NCI-H187 (cell line): ENCODE measurements at regions not wholly inside any gene's neighbourhood (a gene's known extent, or its start where the extent isn't known, plus 50 kb on each side); places are given as distances from the start of the nearest gene placed in this dataset.

Experiments
- DNase-seq, 2 experiments: peaks; one replicate each; lab custom pipeline; 2025; lab: John Stamatoyannopoulos, UW

DNA sequence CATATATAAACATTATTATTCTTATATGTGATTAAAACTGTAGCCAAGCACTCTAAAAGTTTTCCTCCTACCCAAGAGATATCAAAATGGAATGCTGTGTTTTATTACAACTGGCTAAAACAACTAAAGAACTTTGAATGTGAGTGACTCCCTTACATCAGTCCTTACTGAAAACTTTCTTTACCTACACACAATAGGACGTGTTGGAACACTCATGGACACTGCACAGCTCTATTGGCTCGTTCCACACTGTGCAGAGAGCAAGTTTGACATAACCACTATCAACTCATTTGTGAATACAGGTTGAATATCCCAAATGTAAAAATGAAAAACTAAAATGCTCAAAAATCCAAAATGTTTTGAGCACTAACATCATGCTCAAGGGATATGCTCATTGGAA is 650.6 kb downstream of the SLC4A3 start:
- no peak for DNase-seq

DNA sequence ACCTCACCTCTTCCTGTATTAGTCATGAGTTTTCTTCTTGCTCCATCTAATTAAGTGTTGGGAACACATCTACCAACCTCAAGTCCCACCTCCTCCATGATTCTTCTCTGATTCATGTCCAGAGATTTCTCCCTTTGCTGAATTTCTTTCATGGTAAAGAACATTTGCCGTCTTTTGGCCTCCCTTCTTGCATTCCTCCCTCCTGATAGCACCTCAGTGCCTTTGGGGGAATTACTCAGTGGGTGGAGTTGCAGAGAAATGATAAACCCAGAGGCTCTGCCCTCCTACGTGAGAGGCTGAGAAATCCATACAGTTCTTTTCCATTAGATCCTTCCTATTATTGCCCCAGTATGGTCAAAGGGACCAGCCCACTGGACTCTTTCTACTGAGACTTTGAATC is 651.9 kb downstream of the SLC4A3 start:
- DNase-seq = no peak

DNA sequence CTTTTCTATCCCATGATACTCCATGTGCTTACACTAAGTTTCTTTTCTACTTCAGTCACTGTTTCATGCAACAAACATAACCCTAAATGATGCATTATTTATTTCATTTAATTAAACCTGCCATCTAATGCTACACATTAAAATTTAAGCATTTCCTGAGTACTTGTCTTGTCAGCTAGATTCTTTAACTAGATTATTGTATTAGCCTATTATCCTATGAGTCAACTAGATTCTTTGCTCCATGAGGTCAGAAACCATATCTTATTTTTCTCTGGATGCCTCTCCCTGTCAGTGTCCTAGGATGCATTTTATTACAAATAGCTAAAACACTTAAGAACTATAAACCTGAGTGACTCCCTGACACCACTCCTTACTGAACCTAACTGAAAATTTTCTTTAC is 652.4 kb downstream of the SLC4A3 start:
- no peak for DNase-seq

DNA sequence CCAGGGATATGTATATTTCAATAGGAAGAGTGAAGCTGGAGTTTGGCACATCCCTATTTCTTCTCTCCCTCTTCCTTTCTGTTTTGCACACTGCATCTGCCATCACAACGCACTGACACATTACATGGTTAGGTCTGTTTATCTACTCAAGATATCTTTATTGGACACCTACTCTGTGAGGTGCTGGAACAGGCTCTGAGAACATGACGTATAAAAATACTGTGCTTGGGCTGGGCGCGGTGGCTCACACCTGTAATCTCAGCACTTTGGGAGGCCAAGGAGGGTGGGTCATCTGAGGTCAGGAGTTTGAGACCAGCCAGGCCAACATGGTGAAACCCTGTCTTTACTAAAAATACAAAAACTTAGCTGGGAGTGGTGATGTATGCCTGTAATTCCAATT is 653.3 kb downstream of the SLC4A3 start:
- DNase-seq = no peak

DNA sequence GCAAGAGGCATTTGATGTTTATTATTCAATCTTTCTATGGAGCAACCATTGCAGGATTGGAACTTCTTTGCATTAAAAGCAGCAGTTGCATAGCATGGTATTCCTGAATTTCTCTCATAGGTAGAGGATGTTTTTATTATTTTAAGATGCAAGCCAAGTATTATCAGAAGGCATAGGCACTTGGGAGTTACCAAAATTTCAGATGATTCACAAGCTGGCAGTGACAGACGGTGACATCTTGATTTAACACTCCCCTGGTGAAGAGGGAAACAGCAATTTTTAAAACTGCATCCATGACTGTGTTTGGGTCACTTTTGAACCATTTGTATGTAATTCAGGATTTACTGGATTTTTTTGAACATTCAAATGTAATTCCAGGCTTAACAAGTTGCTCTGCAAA is 654.3 kb downstream of the SLC4A3 start:
- no peak for DNase-seq

DNA sequence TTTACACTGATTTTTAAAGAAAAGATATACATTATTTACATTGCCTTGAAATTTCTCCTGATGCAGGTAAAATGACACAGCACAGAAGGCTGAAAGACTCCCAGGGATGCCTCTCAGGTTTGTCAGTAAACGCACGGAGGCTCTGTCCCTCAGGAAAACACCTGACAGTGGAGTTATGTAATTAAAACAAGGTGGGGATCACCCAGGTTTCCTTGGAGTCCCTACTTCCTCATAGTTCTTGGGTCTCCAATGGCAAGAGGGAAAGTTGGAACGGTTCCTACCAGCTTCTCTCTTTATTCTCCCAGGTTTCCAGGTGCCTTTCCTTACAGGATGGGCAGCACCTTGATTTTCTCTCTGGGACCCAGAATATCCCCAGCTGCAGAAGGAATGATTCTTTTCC is 654.8 kb downstream of the SLC4A3 start:
- DNase-seq = no peak

DNA sequence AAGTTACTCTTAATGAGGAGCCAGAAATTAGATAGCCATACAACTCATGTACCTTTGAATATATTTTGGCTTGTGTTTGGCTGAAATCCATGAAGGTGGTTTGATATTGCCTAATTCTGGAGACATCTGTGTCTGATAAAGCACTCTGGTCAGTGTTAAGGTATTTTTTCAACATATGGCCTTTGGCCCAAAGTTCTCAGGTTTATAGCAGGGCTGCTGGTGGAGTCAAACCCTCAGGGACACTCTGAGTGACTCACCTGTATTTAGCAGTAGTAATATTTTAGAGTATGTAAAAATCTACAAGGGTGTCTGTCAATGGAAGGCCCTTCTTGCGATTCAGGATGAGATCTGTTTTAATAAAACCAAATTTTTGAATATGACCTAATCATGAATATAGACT is 666.5 kb downstream of the SLC4A3 start:
- DNase-seq = no peak

DNA sequence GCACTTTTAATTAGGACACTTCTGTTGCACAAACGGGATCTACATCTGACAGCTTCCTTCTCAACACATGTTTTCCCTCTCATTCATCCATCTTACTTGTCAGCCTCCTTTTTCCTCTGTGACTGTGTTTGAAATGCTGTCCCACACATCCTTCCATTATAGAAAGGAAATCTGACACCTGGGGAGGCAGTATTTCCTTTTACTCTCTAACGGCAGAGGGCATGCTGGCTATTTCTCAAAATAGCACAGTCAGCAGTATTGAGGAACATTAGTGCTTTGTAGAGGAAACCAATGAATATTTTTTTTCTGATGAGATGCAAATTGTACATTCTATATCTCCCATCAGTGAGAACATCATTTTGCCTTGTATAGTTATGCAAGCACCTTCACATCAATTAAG is 668.7 kb downstream of the SLC4A3 start:
- DNase-seq = no peak

DNA sequence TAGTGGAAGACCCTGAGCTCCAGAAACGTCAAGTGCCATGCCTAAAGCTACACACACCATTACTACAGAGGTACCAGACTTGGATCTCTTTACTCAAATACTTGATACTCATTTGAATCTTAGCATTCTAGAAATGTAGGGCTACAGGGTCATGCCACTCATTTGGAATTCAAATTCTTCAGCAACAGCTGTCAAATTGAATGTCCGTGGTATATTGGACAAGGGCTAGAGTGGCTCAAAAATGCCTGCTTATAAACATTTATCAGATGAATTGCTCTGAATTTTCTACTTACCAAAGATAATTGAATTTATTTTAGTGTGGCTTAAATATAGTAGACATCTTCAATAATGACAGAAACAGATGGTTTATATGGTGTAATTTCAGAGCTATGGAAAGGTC is 669.7 kb downstream of the SLC4A3 start:
- DNase-seq = no peak

DNA sequence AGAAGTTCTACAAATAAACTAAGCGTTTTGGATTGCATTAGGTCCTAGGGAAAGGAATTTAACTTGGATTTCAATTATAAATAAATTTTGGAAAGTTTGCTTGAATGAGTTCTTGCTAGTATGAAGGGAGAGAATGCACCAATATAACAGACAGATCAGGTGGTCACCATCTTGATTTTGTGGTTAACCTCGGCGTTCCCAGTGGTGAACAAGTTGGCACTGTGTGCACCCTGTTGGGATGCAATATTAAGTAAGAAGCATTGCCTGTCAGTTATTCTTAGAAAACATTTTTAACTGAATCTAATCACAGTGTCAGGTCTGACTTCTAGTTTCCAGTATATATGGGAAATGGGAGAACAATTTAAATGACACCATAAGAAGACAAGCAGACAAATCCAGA is 673.4 kb downstream of the SLC4A3 start:
- no peak for DNase-seq

DNA sequence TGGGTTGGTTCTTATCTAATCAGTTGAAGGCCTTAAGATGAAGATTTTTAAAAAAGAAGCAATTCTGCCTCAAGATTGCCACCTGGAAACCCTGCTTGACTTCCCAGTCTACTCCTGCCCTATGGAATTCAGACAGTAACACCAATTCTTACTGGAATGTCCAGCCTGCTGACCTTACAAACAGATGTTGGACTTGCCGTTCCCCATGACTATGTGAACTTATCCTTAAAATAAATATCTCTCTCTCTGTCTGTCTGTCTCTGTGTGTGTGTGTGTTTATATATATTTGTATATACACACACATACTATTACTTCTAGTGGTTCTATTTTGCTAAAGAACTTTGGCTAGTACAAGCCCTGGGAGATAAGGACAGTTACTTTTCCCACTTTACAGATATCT is 675.3 kb downstream of the SLC4A3 start:
- DNase-seq = no peak

DNA sequence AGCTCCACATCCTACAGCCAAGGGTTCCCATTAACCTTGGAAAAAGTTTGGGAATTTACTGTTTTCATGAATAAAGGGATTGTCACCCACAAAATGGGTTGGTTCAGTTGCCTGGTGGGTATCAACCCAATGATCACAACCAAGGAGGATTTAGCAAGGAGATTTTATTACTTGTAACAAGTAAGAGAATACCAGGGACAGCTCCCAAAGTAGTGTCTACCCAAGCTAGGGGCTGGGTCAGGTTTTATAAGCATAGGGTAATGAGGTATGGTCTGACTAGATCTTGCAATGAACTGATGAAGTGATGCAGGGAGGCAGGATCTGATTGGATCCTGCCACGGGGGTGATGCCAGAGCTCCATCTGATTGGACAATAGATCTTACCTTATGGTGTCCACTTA is 681.8 kb downstream of the SLC4A3 start:
- no peak for DNase-seq

DNA sequence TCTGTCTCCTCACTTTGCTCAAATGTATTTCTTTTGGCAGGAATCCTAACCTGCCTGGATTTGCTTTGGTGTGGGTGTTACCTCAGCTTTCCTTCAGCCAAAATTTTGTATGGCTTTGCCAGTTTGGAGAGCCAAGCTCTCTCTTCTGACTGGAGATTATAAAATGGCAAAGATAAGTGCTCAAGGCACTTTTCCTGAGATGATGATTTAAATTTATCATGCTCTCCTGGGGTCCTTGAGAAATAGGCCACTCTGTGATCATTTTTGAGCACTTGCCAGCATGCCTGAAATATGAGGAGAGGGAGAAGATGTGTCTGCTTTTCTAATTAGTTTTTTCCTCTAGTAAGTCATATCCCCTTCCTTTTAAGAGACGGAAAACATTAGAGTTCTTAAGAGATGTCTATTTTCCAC is 683.0 kb downstream of the SLC4A3 start:
- no peak for DNase-seq

DNA sequence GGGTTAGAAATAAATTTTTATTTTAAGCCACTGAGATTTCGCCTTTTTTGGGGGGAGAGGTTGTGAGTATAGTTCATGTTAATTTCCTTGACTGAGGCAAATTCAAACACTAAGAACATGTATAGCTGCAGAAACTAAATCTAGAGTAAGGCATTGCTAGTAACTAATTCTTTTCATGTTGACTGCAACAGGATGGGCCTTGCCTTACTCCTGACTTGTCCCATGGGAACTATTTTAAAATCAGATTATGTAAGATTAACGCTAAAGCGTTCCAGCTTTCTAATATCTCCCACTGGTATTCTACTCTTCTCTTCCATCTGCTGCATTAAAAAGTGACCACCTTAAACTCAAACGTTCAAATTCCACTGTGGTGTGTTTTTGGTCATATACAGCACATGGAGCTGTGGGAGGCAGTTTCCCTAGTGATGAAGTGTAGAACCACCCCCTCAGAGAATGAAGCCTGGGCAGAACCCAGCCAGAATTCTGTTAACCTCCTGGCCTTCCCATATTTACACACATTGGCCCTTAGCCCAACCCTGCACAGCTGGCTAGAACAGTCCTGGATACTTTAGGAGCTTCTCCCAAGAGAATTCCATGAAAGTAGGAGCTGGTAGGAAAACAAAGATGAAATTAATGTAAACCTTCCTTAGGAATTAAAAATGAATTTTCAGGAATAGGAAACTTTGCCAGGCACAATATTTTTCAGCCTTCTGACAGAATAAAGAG is 687.8 kb downstream of the SLC4A3 start:
- no peak for DNase-seq

DNA sequence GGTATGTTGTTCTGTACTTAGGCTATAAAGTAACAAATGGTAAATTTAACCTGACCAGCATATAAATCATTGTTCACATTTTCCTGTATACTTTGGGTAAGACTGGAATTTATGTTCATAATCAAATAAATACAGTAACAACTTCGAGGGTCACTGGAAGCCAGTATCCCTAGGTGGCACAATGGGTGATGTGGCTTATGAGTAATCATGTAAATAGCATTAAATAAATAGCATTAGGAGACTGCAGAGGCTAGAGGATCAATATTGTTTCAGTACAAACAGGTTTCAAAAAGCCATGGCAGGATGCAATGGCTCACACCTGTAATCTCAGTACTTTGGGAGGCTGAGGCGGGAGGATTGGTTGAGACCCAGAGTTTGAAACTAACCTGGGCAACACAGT is 690.6 kb downstream of the SLC4A3 start:
- DNase-seq = no peak

DNA sequence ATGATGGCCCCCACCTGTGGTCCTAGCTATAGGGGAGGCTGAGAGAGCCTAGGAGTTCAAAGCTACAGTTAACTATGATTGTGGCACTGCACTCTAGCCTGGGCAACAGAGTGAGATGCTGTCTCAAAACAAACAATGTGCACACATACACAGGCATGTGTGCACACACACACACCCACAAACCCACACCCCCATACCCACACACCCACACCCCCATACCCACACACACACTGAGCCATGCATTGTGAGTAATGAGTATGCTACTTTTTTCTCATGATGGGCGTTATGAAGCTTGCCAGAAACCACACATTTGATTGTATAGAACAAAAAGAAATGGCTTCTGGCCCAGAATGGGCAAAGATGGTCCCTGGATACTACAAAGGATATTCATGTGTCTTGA is 691.1 kb downstream of the SLC4A3 start:
- no peak for DNase-seq

DNA sequence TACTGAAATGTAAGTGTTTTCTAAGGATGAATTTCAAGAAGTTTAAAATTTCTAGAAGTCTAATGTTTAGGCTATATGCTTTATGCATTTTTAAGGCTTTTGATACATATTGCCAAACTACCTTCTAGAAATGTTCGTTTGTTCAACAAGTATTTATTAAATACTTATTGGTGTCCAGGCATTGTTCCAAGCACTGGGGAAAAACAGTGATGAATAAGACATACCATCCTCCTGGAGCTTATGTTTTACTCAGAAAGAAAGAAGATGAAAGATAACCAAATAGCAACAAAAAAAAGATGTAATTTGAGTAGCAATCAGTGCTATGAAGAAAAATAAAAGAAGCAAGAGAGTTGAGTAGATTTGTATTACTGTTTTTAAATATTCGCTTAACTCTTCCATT is 692.9 kb downstream of the SLC4A3 start:
- no peak for DNase-seq

DNA sequence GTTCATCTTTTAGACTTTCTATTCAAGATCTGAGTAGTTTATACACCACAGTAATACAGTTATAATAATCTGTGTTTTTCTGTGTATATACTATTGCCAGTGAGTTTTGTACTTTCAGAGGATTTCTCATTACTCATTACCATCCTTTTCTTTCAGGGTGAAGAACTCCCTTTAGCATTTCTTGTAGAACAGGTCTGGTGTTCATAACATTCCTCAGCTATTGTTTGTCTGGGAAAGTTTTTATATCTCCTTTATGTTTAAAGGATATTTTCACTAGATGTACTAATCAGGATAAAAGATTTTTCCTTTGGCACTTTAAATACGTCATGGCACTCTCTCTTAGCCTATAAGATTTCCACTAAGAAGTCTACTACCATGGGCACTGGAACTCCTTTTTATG is 705.5 kb downstream of the SLC4A3 start:
- no peak for DNase-seq

DNA sequence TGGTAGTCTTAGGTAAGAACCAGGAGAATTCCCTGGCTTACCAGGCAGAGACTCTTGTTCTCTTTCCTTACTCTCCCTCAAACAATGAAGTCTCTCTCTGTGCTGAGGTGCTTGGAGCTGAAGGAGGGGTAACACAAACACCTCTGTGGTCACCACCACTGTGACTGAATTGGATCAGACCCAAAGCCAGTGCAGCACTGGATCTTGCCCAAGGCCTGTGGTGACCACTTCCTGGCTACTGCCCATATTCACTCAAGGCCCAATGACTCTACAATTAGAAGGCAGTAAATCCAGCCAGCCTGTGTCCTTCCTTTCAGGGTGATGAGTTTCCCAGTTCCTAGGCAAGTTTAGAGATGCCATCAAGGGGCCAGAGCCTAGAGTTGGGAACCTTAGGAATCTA is 706.8 kb downstream of the SLC4A3 start:
- DNase-seq = no peak

DNA sequence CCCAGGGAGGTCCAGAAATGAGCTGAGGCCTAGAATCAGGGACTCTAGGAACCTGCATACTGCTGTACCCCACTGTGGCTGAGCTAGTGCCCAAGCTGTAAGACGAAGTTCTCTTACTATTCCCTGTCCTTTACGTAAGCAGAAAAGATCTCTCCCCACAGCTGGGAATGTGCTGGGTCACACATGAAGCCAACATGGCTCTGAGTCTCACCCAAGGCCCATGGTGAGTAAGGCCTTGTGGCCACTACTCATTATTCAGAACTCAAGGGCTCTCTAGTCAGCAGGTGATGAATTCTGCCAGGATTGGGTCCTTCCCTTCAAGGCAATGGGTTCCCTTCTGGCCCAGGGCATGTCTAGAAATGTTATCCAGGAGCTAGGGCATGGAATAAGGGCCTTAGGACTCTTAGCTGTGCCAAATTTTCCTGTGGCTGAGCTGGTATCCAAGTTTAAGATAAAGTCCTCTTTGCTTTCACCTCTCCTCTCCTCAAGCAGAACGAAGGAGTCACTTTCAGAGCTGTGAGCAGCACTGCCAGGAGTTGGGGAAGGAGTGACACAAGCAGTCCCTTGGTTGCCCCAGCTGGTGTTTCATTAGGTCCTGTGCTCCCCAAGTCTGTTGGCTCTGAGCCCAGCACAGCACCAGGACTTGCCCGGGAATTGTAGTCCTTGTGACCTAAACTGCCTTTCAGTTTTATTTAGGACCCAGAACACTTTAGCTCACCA is 707.6 kb downstream of the SLC4A3 start:
- no peak for DNase-seq

DNA sequence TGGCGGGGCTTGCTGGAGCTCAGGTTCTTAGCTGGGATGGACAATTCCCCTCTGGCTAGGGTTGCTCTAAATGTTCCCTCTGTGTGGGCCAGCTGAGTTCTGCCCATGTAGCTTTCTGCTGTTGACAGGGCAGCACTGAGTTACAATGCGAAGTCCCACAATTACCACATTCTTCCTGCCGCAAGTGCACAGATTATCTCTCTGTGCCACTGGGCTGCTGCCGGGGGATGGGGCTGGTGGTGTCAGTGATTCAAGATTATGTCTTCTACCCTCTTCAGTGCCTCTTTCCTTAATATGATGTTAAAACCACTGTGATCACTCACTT is 708.1 kb downstream of the SLC4A3 start:
- DNase-seq = no peak

DNA sequence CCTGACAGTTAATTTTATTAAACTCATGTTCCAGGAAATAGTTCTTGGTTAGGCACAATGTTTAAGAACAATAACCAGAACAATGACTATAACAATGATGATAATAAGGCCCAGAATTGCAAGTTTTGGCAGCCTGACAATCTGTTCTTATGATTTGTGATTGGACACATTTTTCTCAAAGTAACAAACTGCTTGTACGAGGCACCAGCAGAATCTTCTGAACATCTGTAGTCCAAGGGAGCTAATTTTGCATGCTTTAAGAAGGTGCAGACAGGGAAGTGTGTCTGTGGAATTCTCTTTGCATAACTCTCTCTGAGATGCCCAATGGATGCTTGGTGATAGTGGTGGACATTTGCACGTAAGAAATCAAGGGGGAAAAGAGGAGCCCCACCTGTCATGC is 709.3 kb downstream of the SLC4A3 start:
- DNase-seq = no peak

DNA sequence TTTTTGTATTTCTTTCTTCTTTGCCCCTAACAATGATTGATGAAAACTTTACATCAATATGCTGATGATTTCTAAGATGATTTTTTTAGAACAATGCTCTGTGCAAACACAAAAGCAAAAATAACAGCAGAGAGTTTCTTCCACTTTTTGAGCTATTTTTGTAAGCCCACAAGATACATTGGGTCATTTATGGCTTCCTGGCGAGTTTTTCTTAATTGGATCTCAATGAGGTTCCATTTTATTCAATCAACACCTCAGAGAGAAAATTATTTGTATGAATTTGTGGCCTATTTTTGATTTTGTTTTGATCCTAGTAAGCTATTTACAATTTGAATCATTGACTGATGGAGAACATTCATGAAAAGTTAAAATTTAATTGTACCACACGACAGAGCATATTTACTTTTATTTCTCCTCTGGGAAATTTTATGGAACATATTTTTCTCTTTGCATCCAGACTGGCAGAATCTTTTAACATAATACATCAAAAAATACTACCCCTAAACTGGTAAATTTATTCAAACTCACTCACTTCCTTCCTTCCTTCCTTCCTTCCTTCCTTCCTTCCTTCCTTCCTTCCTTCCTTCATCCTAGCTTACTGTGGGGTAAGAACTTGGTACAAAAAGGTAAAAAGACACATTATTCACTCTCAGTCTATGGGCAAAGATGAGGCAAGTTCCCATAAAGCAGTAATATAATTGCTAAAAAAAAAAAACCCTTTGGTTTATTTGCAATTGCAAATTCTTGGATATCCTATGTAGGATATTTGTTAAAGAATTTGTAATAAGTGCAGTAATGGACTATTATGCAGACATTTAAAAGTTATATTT is 710.4 kb downstream of the SLC4A3 start:
- no peak for DNase-seq
